OCI-LY7 (cell line): ENCODE measurements at regions not wholly inside any gene's neighbourhood (a gene's known extent, or its start where the extent isn't known, plus 50 kb on each side); places are given as distances from the start of the nearest gene placed in this dataset.

ENCODE experiments used
- CTCF ChIP-seq: fragments of 200-600 bp; sonication (generic); conservative IDR thresholded peaks from 2 replicates; pipeline ENCODE4 v1.5.1; 2014; ENCODE audit warnings: mild to moderate bottlenecking, antibody characterized with exemption, low read length, moderate library complexity, mixed read lengths
- EZH2phosphoT487 ChIP-seq: fragments of 200-600 bp; sonication (generic); IDR thresholded peaks from 2 replicates; pipeline ENCODE4 v1.6.1; 2018; ENCODE audit warnings: low read depth, borderline replicate concordance, mild to moderate bottlenecking, mixed run types, antibody characterized with exemption, low read length, moderate library complexity, mixed read lengths

GRCh38 chr7:121515229-121515628 lies 119.1 kb upstream of the FAM3C start:
- TF ChIP-seq CTCF (no peak), EZH2phosphoT487 (no peak)
